GM12865 (cell line): ENCODE measurements at regions not wholly inside any gene's neighbourhood (a gene's known extent, or its start where the extent isn't known, plus 50 kb on each side); places are given as distances from the start of the nearest gene placed in this dataset.

Source experiments
- DNase-seq: peaks from one replicate; pipeline ENCODE4 v3.0.0; 2010; ENCODE audit warnings: low read depth
- H3K4me3 ChIP-seq: 2 replicates; pipeline ENCODE4 v1.5.1; 2011; ENCODE audit warnings: mild to moderate bottlenecking, low read depth, low read length, control low read depth
- CTCF ChIP-seq: IDR thresholded peaks from 2 replicates; pipeline ENCODE4 v1.5.1; 2011; ENCODE audit warnings: low read length, control low read depth, low read depth, inconsistent platforms; ENCODE audit not compliant: insufficient read depth; ENCODE audit errors: missing control alignments

- no peak for TF ChIP-seq CTCF
- no peak overlapping the region for H3K4me3 ChIP-seq
- DNase-seq: no peak
These were observed 105.2 kb downstream of the DKK1 start for GRCh38 chr10:52419281-52419680.

- DNase-seq: no peak
These were observed 106.6 kb downstream of the DKK1 start for GRCh38 chr10:52420656-52421055.

DNA sequence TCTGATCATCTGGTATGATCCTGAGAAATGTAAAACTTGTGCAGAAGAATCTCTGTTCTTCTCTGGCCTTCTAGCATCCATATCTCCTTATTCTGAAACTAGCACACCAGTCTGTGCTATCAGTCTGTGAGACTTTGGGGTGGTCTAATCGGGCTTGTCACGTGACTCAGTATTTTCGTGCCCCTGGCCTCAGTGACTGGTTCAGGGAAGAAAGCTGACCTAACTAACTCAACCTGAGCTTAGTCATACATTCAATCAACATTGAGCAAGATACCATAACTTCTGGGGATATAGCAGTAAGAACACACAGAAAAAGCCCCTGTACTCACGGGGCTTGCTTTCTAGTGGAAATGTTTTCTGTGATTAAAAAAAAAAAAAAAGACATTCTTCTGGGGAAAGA lies 109.3 kb downstream of the DKK1 start:
- H3K4me3 ChIP-seq: no peak overlapping the region
- no peak for DNase-seq
- no peak for TF ChIP-seq CTCF

More at GRCh38 chr10:52420656-52421055, 106.6 kb downstream of the DKK1 start:
- H3K4me3 ChIP-seq: no peak overlapping the region
- TF ChIP-seq CTCF: no peak

- no peak overlapping the region for H3K4me3 ChIP-seq
- no peak for DNase-seq
- no peak for TF ChIP-seq CTCF
These were observed 110.3 kb downstream of the DKK1 start for GRCh38 chr10:52424341-52424740.

DNA sequence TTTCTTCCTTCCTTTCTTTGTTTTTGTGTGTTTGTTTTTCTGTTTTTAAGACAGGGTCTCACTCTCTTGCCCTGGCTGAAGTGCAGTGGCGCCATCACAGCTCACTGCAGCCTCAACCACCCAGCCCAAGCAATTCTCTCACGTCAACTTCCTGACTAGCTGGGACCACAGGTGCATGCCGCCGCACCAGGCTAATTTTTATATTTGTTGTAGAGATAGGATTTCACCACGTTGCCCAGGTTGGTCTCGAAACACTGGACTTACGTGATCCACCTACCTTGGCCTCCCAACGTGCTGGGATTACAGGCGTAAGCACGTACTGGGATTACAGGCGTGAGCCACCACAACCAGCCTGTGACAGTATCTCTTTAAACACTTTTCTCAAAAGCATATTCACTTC lies 120.7 kb downstream of the DKK1 start:
- no peak overlapping the region for H3K4me3 ChIP-seq
- no peak for TF ChIP-seq CTCF
- no peak for DNase-seq

GRCh38 chr10:52436664-52437063 lies 122.6 kb downstream of the DKK1 start:
- DNase-seq: no peak
- TF ChIP-seq CTCF: no peak
- no peak overlapping the region for H3K4me3 ChIP-seq

GRCh38 chr10:52437205-52437646 lies 123.1 kb downstream of the DKK1 start:
- TF ChIP-seq CTCF: no peak
- H3K4me3 ChIP-seq: no peak overlapping the region
- peak; percentile 21 for DNase-seq
